Urinary bladder (tissue), 3 donors: ENCODE measurements at regions not wholly inside any gene's neighbourhood (a gene's known extent, or its start where the extent isn't known, plus 50 kb on each side); places are given as distances from the start of the nearest gene placed in this dataset.

ENCODE experiments used
- DNase-seq: peaks from one replicate; pipeline ENCODE4 v3.0.0-alpha.2; 2015; ENCODE audit errors: extremely low spot score
- H3K27ac ChIP-seq: one replicate; pipeline ENCODE4 v1.5.1; 2013; ENCODE audit warnings: low read depth, mild to moderate bottlenecking, moderate library complexity
- H3K36me3 ChIP-seq: one replicate; pipeline ENCODE4 v1.6.1; 2013; ENCODE audit warnings: mild to moderate bottlenecking, moderate library complexity; ENCODE audit not compliant: insufficient read depth
- H3K4me1 ChIP-seq: one replicate; pipeline ENCODE4 v1.6.1; 2013; ENCODE audit warnings: mild to moderate bottlenecking, moderate library complexity; ENCODE audit not compliant: insufficient read depth
- H3K4me3 ChIP-seq: one replicate; pipeline ENCODE4 v1.5.1; 2013; ENCODE audit warnings: low read depth, low read length
- WGBS: extraction: QIAGEN DNeasy Blood & Tissue Kit; methylation state at CpG from one replicate; pipeline ENCODE4 v1.1.7; 2013; 5-methylcytosine and 5-hydroxymethylcytosine counted together
- donor health status: healthy with polysubstance abuse.
- donor health status: healthy.

DNA sequence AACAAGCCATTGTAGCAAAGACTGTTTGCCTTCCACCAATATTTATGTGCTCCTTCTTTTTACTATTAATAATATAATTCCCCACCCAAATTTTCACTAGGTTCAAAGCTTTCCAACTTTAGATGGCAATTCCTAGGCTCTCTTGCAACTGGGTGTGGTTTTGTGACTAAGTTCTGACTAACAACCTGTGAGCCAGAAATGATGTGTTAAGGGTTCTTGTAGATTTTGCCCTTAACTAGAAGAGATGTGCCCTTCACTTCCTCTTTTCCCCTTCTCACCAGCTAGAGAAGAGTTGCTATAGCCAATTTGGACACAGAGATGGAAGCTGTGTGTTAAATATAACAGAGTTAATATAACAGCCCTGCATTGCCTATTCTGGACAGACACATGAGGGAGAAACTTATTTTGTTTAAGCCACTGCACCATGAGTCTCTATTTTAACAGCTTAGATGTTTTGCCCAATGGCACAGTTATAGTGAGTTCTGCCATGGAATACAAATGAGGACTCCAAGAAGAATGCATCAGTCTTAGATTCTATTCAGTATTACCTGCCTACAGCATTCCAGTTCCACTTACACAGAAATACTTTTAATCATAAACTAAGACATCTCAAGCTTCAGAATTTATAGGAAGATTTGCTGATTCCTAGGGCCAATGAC lies 216.2 kb downstream of the DUSP6 start:
- H3K4me3 ChIP-seq, result no peak overlapping the region
- no peak for DNase-seq
- H3K4me1 ChIP-seq, result no peaks in the 10 kb centered on the region
- no peak overlapping the region for H3K27ac ChIP-seq
- H3K36me3 ChIP-seq, result no peaks in the 10 kb centered on the region

DNA sequence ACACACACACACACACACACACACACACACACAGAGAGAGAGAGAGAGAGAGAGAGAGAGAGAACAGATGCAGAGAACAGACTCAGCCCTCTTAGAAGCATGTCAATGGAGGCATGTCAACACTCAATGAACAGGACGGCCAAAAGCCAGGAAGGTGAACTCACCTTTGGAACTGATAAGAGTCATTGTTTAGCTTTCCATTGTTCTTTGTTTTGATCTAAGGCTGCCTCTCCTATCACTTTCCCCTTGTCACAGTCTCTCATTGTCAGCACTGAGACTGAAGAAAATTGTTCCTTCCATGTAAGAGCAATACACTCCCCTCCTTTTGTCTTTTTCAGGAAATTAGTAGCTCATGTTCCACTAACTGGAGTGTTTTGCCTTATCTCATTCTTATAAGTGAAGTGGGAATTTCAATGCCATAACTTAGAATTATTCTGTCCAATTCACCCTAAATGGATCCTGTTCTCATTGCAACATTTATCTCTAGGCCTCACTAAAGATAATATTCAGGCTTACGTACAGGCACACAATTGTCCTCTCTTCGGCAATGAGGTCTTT lies 218.0 kb downstream of the DUSP6 start:
- Histone ChIP-seq H3K4me3 (no peak overlapping the region), H3K36me3 (no peaks in the 10 kb centered on the region), H3K27ac (no peak overlapping the region), H3K4me1 (no peaks in the 10 kb centered on the region)
- whole genome bisulfite sequencing, result 84% methylated on average over 3 of the region's 3 CpGs
- DNase-seq, result no peak

DNA sequence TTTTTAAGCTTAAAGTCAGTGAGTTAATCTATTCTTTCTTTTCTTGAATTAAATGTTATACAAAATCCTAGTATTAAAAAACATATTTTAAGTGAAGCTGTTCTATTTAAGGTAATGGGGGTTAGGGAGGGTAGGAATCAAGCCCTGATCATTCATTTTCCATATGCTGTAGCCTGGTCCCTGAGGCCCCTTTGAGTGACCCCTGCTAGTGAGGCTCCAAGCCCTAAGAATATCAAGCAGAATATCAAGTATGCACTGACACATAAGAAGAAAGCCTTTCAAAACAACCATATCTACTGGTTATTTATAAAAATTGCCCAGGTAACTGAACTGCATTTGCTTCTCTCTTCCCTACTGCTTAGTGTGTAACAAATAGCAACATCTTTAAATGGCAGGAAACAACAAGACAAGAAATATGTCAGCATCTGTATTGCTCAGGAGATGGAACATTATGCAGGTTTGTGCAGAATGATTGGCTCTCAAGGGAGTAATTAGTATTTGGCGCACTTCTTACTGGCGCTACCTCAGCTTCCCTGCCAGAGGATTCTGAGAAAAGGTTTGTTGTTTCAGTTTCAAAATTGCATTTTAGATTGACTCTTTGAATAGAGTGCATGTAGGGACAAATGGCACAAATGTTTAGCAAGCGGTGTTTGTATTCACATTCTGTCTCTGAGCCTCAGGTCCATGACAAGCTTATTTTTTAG lies 223.0 kb downstream of the DUSP6 start:
- H3K4me1 ChIP-seq, result no peaks in the 10 kb centered on the region
- H3K27ac ChIP-seq, result no peak overlapping the region
- no peak for DNase-seq
- no peaks in the 10 kb centered on the region for H3K36me3 ChIP-seq
- H3K4me3 ChIP-seq, result no peak overlapping the region
- WGBS, result 88% methylated on average over 3 of the region's 3 CpGs

DNA sequence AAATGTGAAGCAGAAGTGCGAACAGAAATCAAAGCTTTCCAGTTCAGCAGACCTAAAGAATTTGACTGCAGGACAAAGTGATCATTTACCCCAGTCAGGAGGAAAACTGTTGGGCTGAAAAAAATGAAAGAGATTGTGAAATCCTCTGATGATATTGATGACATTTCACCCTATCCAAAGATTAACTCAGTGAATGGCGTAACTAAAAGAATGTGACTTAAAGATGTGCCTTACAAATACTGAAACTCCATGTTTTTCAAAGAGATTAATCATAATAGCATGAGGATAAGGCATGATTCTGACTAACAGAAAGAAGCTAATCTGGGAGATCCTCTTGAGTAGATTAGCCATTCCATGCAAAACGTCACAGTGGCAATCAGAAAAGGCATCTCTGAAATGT lies 225.6 kb downstream of the DUSP6 start:
- Histone ChIP-seq H3K4me1 (no peaks in the 10 kb centered on the region), H3K27ac (no peak overlapping the region), H3K36me3 (no peaks in the 10 kb centered on the region), H3K4me3 (no peak overlapping the region)
- WGBS, result 85% methylated on average over 3 of the region's 3 CpGs
- no peak for DNase-seq

DNA sequence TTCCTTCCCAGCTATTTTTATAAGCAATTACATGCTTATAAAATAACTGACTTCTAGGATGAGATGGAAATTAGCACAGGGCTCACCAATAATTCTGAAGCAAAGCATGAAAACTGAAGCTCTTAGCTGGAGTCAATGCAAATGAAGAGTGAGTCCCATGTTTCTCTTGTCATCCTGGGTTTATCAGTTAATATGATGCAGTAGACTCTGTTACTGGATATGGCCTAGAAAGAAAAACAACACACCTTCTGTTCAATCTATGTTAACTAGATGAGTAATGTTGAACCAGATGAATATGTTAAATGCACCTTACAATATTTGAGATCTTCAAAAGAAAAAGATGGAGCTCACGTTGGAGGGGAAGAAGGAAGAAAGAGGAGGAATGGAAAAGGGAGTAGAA lies 229.4 kb downstream of the DUSP6 start:
- 92% methylated on average over 1 of the region's 1 CpG for WGBS
- no peak for DNase-seq
- Histone ChIP-seq H3K4me3 (no peak overlapping the region), H3K36me3 (no peaks in the 10 kb centered on the region), H3K27ac (no peak overlapping the region), H3K4me1 (no peaks in the 10 kb centered on the region)

DNA sequence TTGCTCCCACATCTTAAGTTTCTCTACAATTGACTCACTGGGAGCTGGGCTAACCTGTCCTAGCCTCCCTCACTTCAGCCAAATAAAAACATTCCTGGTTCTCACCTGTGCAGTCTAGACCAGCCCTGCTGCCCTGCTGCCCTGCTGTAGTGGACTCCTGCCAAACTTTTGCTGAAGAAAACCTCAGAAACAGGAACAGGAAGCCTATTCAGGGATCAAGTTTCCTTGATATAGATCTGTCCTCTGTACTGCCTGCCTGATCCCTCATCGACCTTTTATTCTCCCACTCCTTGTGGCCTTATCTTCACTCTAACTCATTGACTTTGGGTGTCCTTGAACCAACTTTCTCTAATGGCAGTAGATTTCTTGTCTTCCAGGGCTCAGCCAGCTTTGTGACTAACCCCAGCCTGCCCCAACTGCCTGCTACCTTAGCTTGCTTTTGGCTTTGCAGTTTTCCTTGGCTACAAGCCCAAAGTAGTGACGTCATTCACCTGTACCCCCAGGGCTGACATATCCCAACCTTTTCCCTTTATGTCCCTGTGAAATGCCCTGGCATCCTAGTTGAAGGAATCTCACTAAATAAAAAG lies 234.8 kb downstream of the DUSP6 start:
- Histone ChIP-seq H3K4me3 (no peak overlapping the region), H3K4me1 (no peaks in the 10 kb centered on the region), H3K27ac (no peak overlapping the region), H3K36me3 (no peaks in the 10 kb centered on the region)
- whole genome bisulfite sequencing, result 23% methylated on average over 2 of the region's 2 CpGs
- DNase-seq, result no peak

DNA sequence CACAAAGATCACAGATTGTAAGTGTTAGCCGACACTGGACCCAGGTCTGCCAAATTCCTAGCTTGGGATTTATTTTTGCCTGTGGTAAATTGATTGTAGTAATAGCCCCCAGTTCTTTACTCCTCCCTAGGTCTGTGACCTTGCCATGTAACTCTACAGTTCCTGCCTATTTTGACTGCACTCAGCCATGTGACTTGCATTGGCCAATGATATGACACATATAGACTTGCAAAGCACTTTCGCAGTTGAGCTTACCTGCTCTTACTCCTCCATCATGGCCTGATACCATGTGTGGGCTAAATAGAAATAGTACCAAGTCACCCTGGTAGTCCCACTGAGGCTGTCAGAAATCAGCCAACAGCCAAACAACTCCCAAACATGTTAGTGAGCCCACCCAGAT lies 240.3 kb downstream of the DUSP6 start:
- no peak for DNase-seq
- no peaks in the 10 kb centered on the region for H3K36me3 ChIP-seq

DNA sequence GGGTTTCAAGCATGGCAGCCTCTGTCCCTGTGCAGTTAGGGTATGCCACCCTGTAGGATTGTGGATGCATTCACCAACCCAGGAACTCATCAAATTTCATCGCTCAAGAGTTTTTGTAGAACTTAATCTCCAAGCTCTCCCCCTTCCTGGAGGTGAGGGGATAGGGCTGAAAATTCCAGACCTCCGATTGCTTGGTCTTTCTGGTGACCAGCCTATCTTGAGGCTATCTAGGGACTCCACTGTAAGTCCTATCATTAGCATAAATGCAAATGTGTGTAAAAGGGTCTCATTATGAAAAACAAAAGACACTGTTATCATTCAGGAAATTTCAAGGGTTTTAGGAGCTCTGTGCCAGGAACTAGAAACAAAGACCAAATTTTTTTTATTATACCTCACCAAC lies 244.0 kb downstream of the DUSP6 start:
- no peak for DNase-seq
- H3K4me3 ChIP-seq, result no peak overlapping the region
- no peaks in the 10 kb centered on the region for H3K36me3 ChIP-seq
- 97% methylated on average over 2 of the region's 2 CpGs for WGBS
- H3K4me1 ChIP-seq, result no peaks in the 10 kb centered on the region
- H3K27ac ChIP-seq, result no peak overlapping the region

More for the DNA sequence above, 240.3 kb downstream of the DUSP6 start:
- H3K4me1 ChIP-seq, result no peaks in the 10 kb centered on the region
- H3K27ac ChIP-seq, result no peak overlapping the region
- 97% methylated on average over 2 of the region's 2 CpGs for WGBS
- H3K4me3 ChIP-seq, result no peak overlapping the region

DNA sequence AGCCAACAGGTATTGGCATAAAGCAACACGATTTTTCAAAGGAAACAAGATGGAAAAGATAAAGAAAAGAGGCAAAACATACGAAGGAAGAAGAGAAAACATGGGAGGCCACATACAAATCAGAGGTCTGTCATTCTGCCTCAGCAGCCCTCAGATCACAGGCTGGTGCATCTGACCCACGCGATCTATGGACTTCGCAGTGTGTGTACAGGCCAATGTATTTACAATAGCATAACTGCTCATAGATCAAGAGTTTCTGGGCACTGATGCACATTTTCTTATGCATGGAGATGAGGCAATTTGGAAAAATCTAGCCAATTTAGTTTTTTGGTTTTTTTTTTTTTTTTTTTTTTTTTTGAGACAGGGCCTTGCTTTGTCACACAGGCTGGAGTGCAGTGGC lies 245.4 kb downstream of the DUSP6 start:
- no peak for DNase-seq
- WGBS, result 85% methylated on average over 5 of the region's 5 CpGs
- no peak overlapping the region for H3K27ac ChIP-seq
- no peak overlapping the region for H3K4me3 ChIP-seq
- H3K4me1 ChIP-seq, result no peaks in the 10 kb centered on the region
- no peaks in the 10 kb centered on the region for H3K36me3 ChIP-seq

DNA sequence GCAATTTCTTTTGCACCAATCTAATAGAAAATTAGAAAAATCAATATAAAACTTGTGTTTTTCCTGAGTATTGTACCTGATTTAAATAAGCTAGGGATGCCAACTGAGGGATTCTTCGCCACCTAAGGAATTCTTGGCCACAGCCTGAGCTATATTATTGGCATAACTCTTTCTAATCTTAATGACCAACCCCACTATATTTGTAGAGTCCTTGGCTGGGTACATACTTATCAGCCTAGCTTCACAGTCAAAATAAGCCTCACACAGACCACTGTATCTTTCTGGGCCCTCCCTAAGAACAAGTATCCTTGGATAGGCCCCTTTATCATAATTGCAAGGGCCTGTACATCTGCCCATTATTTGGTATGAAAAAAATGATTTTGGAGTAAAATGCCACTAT lies 247.1 kb downstream of the DUSP6 start:
- Histone ChIP-seq H3K4me3 (no peak overlapping the region), H3K4me1 (no peaks in the 10 kb centered on the region), H3K36me3 (no peaks in the 10 kb centered on the region), H3K27ac (no peak overlapping the region)
- WGBS, result 93% methylated on average over 1 of the region's 1 CpG
- no peak for DNase-seq

DNA sequence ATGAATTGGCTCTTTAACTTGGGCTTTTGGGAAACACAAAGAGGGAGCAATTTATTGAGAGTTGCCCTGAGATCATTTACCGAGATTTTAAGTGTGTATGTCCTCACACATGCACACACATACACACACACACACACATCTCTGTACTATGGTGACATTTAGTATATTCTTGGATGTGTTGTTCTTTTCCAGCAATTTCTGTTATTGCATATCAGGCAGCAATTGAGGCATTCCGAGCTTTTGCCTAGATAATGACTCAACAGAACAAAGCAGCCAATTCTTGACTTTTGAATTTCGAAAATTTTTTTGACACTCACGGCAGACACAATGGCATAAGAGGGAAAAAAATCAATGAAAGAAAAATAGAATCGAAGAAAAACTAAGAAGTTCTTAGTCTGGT lies 248.5 kb downstream of the DUSP6 start:
- 70% methylated on average over 5 of the region's 5 CpGs for WGBS
- Histone ChIP-seq H3K36me3 (no peaks in the 10 kb centered on the region), H3K4me3 (no peak overlapping the region), H3K27ac (no peak overlapping the region), H3K4me1 (no peaks in the 10 kb centered on the region)
- no peak for DNase-seq

DNA sequence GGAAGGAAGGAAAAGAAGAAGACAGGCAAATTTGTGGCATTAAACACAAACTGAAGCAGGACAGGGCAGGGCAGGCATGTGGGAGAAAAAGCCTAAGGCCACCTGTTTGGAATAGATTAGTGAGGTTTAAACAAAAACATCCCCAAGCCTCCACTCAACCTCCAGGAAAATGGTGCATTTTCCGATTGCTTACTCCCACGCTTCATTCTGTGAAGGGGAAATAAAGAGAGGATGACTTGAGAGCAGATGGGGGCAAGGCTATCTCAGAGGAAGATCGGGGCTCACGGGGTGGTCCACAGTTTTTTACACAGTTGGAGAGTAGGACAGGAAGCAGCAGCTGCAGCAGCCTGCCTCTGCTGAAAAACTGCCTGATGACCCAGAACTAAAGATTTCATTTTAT lies 250.9 kb downstream of the DUSP6 start:
- Histone ChIP-seq H3K36me3 (no peaks in the 10 kb centered on the region), H3K27ac (no peak overlapping the region), H3K4me1 (no peaks in the 10 kb centered on the region), H3K4me3 (no peak overlapping the region)
- 45% methylated on average over 4 of the region's 4 CpGs for WGBS
- DNase-seq, result no peak

DNA sequence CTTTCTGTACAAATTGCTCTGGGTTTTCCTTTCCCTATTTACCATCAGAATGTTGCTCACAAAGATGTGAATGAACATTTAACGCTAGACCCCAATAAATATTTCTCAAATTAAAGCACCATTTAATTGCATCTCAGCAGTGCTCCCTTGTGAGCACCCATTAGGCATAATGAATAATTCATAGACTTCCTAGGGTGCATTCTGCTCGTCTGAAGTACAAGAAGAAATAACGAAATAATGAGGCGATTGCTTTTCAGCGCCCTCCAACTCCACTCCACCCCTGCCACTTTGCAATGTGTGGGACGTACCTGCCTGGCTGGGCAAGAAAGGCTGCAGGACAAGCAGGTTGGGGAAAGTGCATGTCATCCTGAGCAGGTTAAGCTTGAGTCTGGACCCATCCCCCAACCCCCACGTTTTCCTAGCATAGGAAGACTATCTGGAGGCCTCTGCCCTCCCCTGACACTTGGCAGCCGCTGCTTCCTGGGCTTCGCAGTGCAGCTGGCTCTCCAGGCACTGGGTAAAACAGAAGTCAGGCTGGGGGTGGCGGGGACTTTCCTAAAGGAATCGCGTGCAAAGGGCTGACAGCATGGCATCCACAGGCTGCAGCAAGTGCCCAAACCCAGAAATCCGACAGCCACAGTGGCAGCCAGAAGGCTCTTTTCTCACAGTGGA lies 253.7 kb downstream of the DUSP6 start:
- 67% methylated on average over 13 of the region's 13 CpGs for WGBS
- Histone ChIP-seq H3K4me1 (no peaks in the 10 kb centered on the region), H3K4me3 (no peak overlapping the region), H3K36me3 (no peaks in the 10 kb centered on the region), H3K27ac (no peak overlapping the region)
- DNase-seq, result no peak

DNA sequence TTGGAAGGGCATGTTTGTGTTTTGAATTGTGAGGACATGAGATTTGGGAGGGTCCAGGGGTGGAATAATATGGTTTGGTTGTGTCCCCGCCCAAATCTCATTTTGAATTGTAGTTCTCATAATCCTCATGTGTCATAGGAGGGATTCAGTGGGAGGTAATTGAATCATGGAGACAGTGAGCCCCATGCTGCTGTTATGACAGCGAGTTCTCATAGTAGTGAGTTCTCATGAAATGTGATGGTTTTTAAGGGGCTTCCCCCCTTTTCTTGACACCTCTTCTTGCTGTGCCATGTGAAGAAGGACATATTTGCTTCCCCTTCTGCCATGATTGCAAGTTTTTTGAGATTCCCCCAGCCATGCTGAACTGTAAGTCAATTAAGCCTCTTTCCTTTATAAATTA lies 260.0 kb downstream of the DUSP6 start:
- Histone ChIP-seq H3K36me3 (no peaks in the 10 kb centered on the region), H3K4me1 (peaks cover under 1% of the 10 kb centered on the region), H3K27ac (no peak overlapping the region), H3K4me3 (no peak overlapping the region)
- no peak for DNase-seq
- 89% methylated on average over 2 of the region's 2 CpGs for WGBS
